HCT116 (cell line): ENCODE measurements at regions not wholly inside any gene's neighbourhood (a gene's known extent, or its start where the extent isn't known, plus 50 kb on each side); places are given as distances from the start of the nearest gene placed in this dataset.

Experiments used
- ATAC-seq: fragments of 200-7000 bp; cut with Tn5 transposase; 2 replicates; pipeline ENCODE4 v1.9.1; 2020; ENCODE audit warnings: mild to moderate bottlenecking, moderate library complexity
- BruUV-seq: library from RNA; stranded (reverse); fragments of 400-500 nt; replicated peaks from 2 replicates; lab custom pipeline; 2021; lab: Mats Ljungman, UMichigan
- CTCF ChIA-PET: fragments of 300-600 bp; sonication (Branson Sonifier 250); formaldehyde crosslinking; loops from one replicate; lab custom pipeline; 2021; ENCODE audit warnings: antibody characterized with exemption; lab: Charles Lee
- POLR2A ChIA-PET: fragments of 300-600, 350-600 bp; sonication (Branson Sonifier 250); formaldehyde crosslinking; loops from one replicate; lab custom pipeline; 2021; ENCODE audit warnings: antibody characterized with exemption; lab: Charles Lee
- RAD21 ChIA-PET, 2 experiments: fragments of 300-600 bp; sonication (Branson Sonifier 250); formaldehyde crosslinking; loops; one replicate each; lab custom pipeline; 2023; ENCODE audit warnings: low total read pairs in 2 of 2; ENCODE audit not compliant: uncharacterized antibody in 2 of 2, unreplicated experiment in 2 of 2, low non-redundant PET in 1 of 2; lab: Charles Lee
- DNase-seq: peaks from one replicate; pipeline ENCODE4 v3.0.0-alpha.2; 2010; ENCODE audit warnings: low read depth, low spot score
- H2AFZ ChIP-seq: fragments of 200-600 bp; shearing (Covaris generic), sonication (generic); 2 replicates; pipeline ENCODE4 v1.6.1; 2017; ENCODE audit warnings: low read depth, mixed run types, mixed read lengths, antibody characterized with exemption, low read length; ENCODE audit not compliant: poor library complexity, severe bottlenecking
- H3K27ac ChIP-seq: 2 replicates; pipeline ENCODE4 v1.5.1; 2012; ENCODE audit warnings: low read depth, low read length
- H3K27me3 ChIP-seq: fragments of 200-600 bp; sonication (generic); 2 replicates; pipeline ENCODE4 v1.6.1; 2016; ENCODE audit warnings: mixed run types, low read length, mixed read lengths; ENCODE audit not compliant: insufficient read depth
- H3K36me3 ChIP-seq, 2 experiments: fragments of 200-500 bp in 1 of 2; fragments of 200-600 bp in 1 of 2; sonication (Bioruptor generic) in 1 of 2; sonication (generic) in 1 of 2; 2 replicates each; pipeline versions ENCODE4 v1.5.1 to v1.6.1; 2014 to 2016; ENCODE audit warnings: low read length in 2 of 2, inconsistent platforms in 1 of 2, mixed read lengths in 1 of 2, mixed run types in 1 of 2; ENCODE audit not compliant: insufficient read depth in 2 of 2, control insufficient read depth in 1 of 2
- H3K4me1 ChIP-seq, 2 experiments: fragments of 200-600 bp in 1 of 2; sonication (generic) in 1 of 2; 2 replicates each; pipeline versions ENCODE4 v1.5.1 to v1.6.1; 2012 to 2017; ENCODE audit warnings: low read length in 2 of 2, inconsistent platforms in 1 of 2, mild to moderate bottlenecking in 1 of 2, mixed read lengths in 1 of 2, mixed run types in 1 of 2, moderate library complexity in 1 of 2; ENCODE audit not compliant: insufficient read depth in 2 of 2, control insufficient read depth in 1 of 2
- H3K4me2 ChIP-seq: fragments of 200-600 bp; sonication (generic); 2 replicates; pipeline ENCODE4 v1.6.1; 2017; ENCODE audit warnings: mixed run types, low read length, mixed read lengths
- H3K4me3 ChIP-seq, 2 experiments: fragments of 200-600 bp in 1 of 2; sonication (generic) in 1 of 2; replicated peaks in 1 of 2; 2 replicates each; pipeline ENCODE4 v1.5.1; 2011 to 2016; ENCODE audit warnings: low read length in 2 of 2, control low read depth in 1 of 2, low read depth in 1 of 2, mild to moderate bottlenecking in 1 of 2, mixed read lengths in 1 of 2, mixed run types in 1 of 2
- H3K79me2 ChIP-seq: fragments of 200-600 bp; sonication (generic); 2 replicates; pipeline ENCODE4 v1.6.1; 2017; ENCODE audit warnings: mild to moderate bottlenecking, mixed run types, low read length, moderate library complexity, mixed read lengths; ENCODE audit not compliant: insufficient read depth
- H3K9ac ChIP-seq: fragments of 200-600 bp; sonication (generic); 2 replicates; pipeline ENCODE4 v1.6.1; 2016; ENCODE audit warnings: low read length, mixed read lengths
- H3K9me2 ChIP-seq: fragments of 200-600 bp; sonication (generic), shearing (Covaris generic); 2 replicates; pipeline ENCODE4 v1.6.1; 2017; ENCODE audit warnings: mixed run types, mild to moderate bottlenecking, moderate library complexity; ENCODE audit not compliant: insufficient read depth
- H3K9me3 ChIP-seq, 2 experiments: fragments of 200-500 bp in 1 of 2; fragments of 200-600 bp in 1 of 2; sonication (Bioruptor generic) in 1 of 2; sonication (generic) in 1 of 2; 2 replicates each; pipeline ENCODE4 v1.6.1; 2014 to 2017; ENCODE audit warnings: low read length in 2 of 2, mixed read lengths in 2 of 2, inconsistent platforms in 1 of 2, low read depth in 1 of 2, mild to moderate bottlenecking in 1 of 2, mixed run types in 1 of 2, moderate library complexity in 1 of 2; ENCODE audit not compliant: control insufficient read depth in 1 of 2, insufficient read depth in 1 of 2
- H4K20me1 ChIP-seq: fragments of 200-600 bp; sonication (generic), shearing (Covaris generic); 2 replicates; pipeline ENCODE4 v1.6.1; 2017; ENCODE audit warnings: mixed run types, mild to moderate bottlenecking, moderate library complexity; ENCODE audit not compliant: insufficient read depth
- ATF3 ChIP-seq: IDR thresholded peaks from 2 replicates; pipeline ENCODE4 v1.6.1; 2012
- CBX3 ChIP-seq: IDR thresholded peaks from 2 replicates; pipeline ENCODE4 v1.6.1; 2012; ENCODE audit warnings: low read depth
- CTCF ChIP-seq, 3 experiments: fragments of 200-600 bp in 1 of 3; sonication (generic) in 1 of 3; IDR thresholded peaks in 2 of 3; conservative IDR thresholded peaks in 1 of 3; 2 replicates each; pipeline ENCODE4 v1.5.1; 2012 to 2017; ENCODE audit warnings: low read depth in 2 of 3, low read length in 2 of 3, antibody characterized with exemption in 1 of 3, borderline replicate concordance in 1 of 3, control low read depth in 1 of 3, mild to moderate bottlenecking in 1 of 3, mixed read lengths in 1 of 3, mixed run types in 1 of 3, moderate library complexity in 1 of 3; ENCODE audit not compliant: insufficient read depth in 1 of 3
- EGR1 ChIP-seq: IDR thresholded peaks from 2 replicates; pipeline ENCODE4 v1.6.1; 2012; ENCODE audit warnings: low read depth
- EZH2 ChIP-seq: fragments of 200-600 bp; sonication (generic); IDR thresholded peaks from 2 replicates; pipeline ENCODE4 v1.6.1; 2017; ENCODE audit warnings: antibody characterized with exemption, mixed run types
- EZH2phosphoT487 ChIP-seq: fragments of 200-600 bp; IDR thresholded peaks from 2 replicates; pipeline ENCODE4 v1.6.1; 2018; ENCODE audit warnings: antibody characterized with exemption, borderline replicate concordance
- JUND ChIP-seq: IDR thresholded peaks from 2 replicates; pipeline ENCODE4 v1.6.1; 2012
- MAX ChIP-seq: IDR thresholded peaks from 2 replicates; pipeline ENCODE4 v1.6.1; 2012
- POLR2AphosphoS5 ChIP-seq: IDR thresholded peaks from 2 replicates; pipeline ENCODE4 v1.6.1; 2011; ENCODE audit warnings: mild to moderate bottlenecking, low read depth, low read length, moderate library complexity
- RAD21 ChIP-seq: IDR thresholded peaks from 2 replicates; pipeline ENCODE4 v1.6.1; 2012; ENCODE audit warnings: low read depth, mild to moderate bottlenecking
- SP1 ChIP-seq: IDR thresholded peaks from 2 replicates; pipeline ENCODE4 v1.6.1; 2012; ENCODE audit warnings: low read depth
- SRF ChIP-seq: IDR thresholded peaks from 2 replicates; pipeline ENCODE4 v1.6.1; 2012; ENCODE audit warnings: low read depth
- TCF7L2 ChIP-seq: IDR thresholded peaks from 2 replicates; pipeline ENCODE4 v1.7.0; 2011; ENCODE audit warnings: borderline replicate concordance, inconsistent platforms; ENCODE audit not compliant: insufficient read depth, insufficient read length; ENCODE audit errors: extremely low read depth
- YY1 ChIP-seq: IDR thresholded peaks from 2 replicates; pipeline ENCODE4 v1.6.1; 2011; ENCODE audit warnings: low read length, low read depth, moderate library complexity, mild to moderate bottlenecking; ENCODE audit not compliant: insufficient replicate concordance; ENCODE audit errors: extremely low read depth
- ZBTB33 ChIP-seq: IDR thresholded peaks from 2 replicates; pipeline ENCODE4 v1.6.1; 2011; ENCODE audit warnings: mild to moderate bottlenecking, low read length, moderate library complexity; ENCODE audit not compliant: insufficient replicate concordance; ENCODE audit errors: extremely low read depth
- ZFX ChIP-seq: fragments of 450-650 bp; IDR thresholded peaks from 2 replicates; pipeline ENCODE4 v1.6.1; 2017
- ZNF274 ChIP-seq: fragments of 200-500 bp; sonication (Bioruptor generic); IDR thresholded peaks from 2 replicates; pipeline ENCODE4 v1.6.1; 2014; ENCODE audit warnings: mild to moderate bottlenecking, low read depth, low read length, inconsistent platforms
- intact Hi-C: fragments of 100-400 bp; cut with micrococcal nuclease; formaldehyde crosslinking; loops from 2 replicates; pipeline ENCODE4 v1.10.0; 2022

- Histone ChIP-seq H3K9me2 (no peaks in the 10 kb centered on the region), H3K4me1 (peaks cover 0 to 4% of the 10 kb centered on the region in 2 experiments; a peak in 2 of 4 replicates), H4K20me1 (no peaks in the 10 kb centered on the region), H3K36me3 (no peaks in the 10 kb centered on the region), H3K27ac (no peak overlapping the region), H3K9me3 (no peaks in the 10 kb centered on the region), H2AFZ (no peak overlapping the region), H3K27me3 (no peaks in the 10 kb centered on the region), H3K4me3 (no peak overlapping the region), H3K4me2 (no peak overlapping the region), H3K9ac (no peak overlapping the region)
- ChIA-PET RAD21 (no interaction called here), POLR2A (no interaction called here)
- no TSS peak for BruUV-seq
- no peak for ATAC-seq
- no peak for DNase-seq
- TF ChIP-seq CBX3 (no peak), TCF7L2 (no peak), JUND (no peak), EZH2phosphoT487 (no peak), CTCF (IDR thresholded peaks at IDR 0.05 in 2 of 3, conservative IDR thresholded peaks at IDR 0.05 in 1 of 3; ENCODE audit: borderline replicate concordance in 1 of 3, insufficient read depth in 1 of 3, low read depth in 2 of 3, low read length in 2 of 3) (no peak), SRF (no peak), EGR1 (no peak), ZNF274 (no peak), EZH2 (no peak), ATF3 (no peak), POLR2AphosphoS5 (no peak), SP1 (no peak), ZBTB33 (no peak), YY1 (no peak), RAD21 (no peak), ZFX (no peak), MAX (no peak)
- TF ChIP-seq, all 23 proteins: peak for 0
- no peaks in the 10 kb centered on the region for H3K79me2 ChIP-seq
- CTCF ChIA-PET: no interaction called here
- intact Hi-C loops: no loop called here
These were observed 94.8 kb downstream of the NPIPB11 start for GRCh38 chr16:29311461-29312344.
